Keratinocyte (primary cell): ENCODE measurements at regions not wholly inside any gene's neighbourhood (a gene's known extent, or its start where the extent isn't known, plus 50 kb on each side); places are given as distances from the start of the nearest gene placed in this dataset.

Experiments used
- DNase-seq: peaks from one replicate; pipeline ENCODE4 v3.0.0-alpha.2; 2011; ENCODE audit warnings: low read depth, missing footprints, low spot score
- FAIRE-seq: peaks from 2 replicates; lab custom pipeline; 2011; peaks lifted over from hg19 to GRCh38; lab: Jason Lieb, UNC
- H2AFZ ChIP-seq: 2 replicates; pipeline ENCODE4 v1.6.0; 2012; ENCODE audit warnings: low read length, control low read depth, inconsistent platforms; ENCODE audit not compliant: control insufficient read depth
- H3K27ac ChIP-seq: 2 replicates; pipeline ENCODE4 v1.5.1; 2011; ENCODE audit warnings: low read length; ENCODE audit not compliant: control insufficient read depth, insufficient read depth
- H3K27me3 ChIP-seq: 3 replicates; pipeline ENCODE4 v1.6.0; 2011; ENCODE audit warnings: low read length; ENCODE audit not compliant: control insufficient read depth, insufficient read depth; ENCODE audit errors: extremely low read depth
- H3K36me3 ChIP-seq, 2 experiments: 2 replicates in 1 of 2; 3 replicates in 1 of 2; pipeline ENCODE4 v1.5.1; 2011; ENCODE audit warnings: low read length in 2 of 2, mild to moderate bottlenecking in 1 of 2; ENCODE audit not compliant: control insufficient read depth in 2 of 2, insufficient read depth in 2 of 2; ENCODE audit errors: extremely low read depth in 1 of 2
- H3K4me1 ChIP-seq: 3 replicates; pipeline ENCODE4 v1.5.1; 2011; ENCODE audit warnings: low read length; ENCODE audit not compliant: control insufficient read depth, insufficient read depth; ENCODE audit errors: extremely low read depth
- H3K4me2 ChIP-seq: 3 replicates; pipeline ENCODE4 v1.6.0; 2011; ENCODE audit warnings: low read depth, low read length; ENCODE audit not compliant: control insufficient read depth, insufficient read depth; ENCODE audit errors: extremely low read depth
- H3K4me3 ChIP-seq, 3 experiments: fragments of 200-600 bp in 1 of 3; sonication (generic) in 1 of 3; 2 replicates in 2 of 3; 3 replicates in 1 of 3; pipeline ENCODE4 v1.5.1; 2011 to 2016; ENCODE audit warnings: low read length in 3 of 3, mild to moderate bottlenecking in 3 of 3, control low read depth in 2 of 3, inconsistent platforms in 1 of 3, low read depth in 1 of 3, mixed read lengths in 1 of 3, mixed run types in 1 of 3, moderate library complexity in 1 of 3; ENCODE audit not compliant: control insufficient read depth in 2 of 3, insufficient read depth in 2 of 3; ENCODE audit errors: extremely low read depth in 1 of 3
- H3K79me2 ChIP-seq: 2 replicates; pipeline ENCODE4 v1.6.0; 2012; ENCODE audit warnings: low read length; ENCODE audit not compliant: control insufficient read depth, insufficient read depth
- H3K9ac ChIP-seq: 3 replicates; pipeline ENCODE4 v1.6.0; 2011; ENCODE audit warnings: low read length; ENCODE audit not compliant: control insufficient read depth, insufficient read depth; ENCODE audit errors: extremely low read depth
- H3K9me1 ChIP-seq: 3 replicates; pipeline ENCODE4 v1.6.0; 2011; ENCODE audit warnings: low read length; ENCODE audit not compliant: control insufficient read depth, insufficient read depth; ENCODE audit errors: extremely low read depth
- H3K9me3 ChIP-seq: 2 replicates; pipeline ENCODE4 v1.5.1; 2012; ENCODE audit warnings: low read depth, low read length; ENCODE audit not compliant: control insufficient read depth
- H4K20me1 ChIP-seq: 3 replicates; pipeline ENCODE4 v1.6.0; 2011; ENCODE audit warnings: low read length; ENCODE audit not compliant: control insufficient read depth, insufficient read depth; ENCODE audit errors: extremely low read depth
- EZH2 ChIP-seq: IDR thresholded peaks from one replicate; pipeline ENCODE4 v1.6.1; 2012; ENCODE audit warnings: inconsistent platforms, mild to moderate bottlenecking, low read length, moderate library complexity
- dilution Hi-C: fragments of 300-500 bp; cut with MboI; formaldehyde crosslinking; loops from one replicate; pipeline ENCODE4 v1.7.0; 2020; ENCODE audit warnings: low sequenced_read_pairs; ENCODE audit not compliant: extremely low pct_ligation_motif_present
- TF ChIP-seq, protein P1 (sequence below), 3 experiments: IDR thresholded peaks in 1 of 3; conservative IDR thresholded peaks in 1 of 3; optimal IDR thresholded peaks in 1 of 3; 2 replicates in 2 of 3; 3 replicates in 1 of 3; pipeline versions ENCODE3 to v1.5.1; 2011; ENCODE audit warnings: low read length in 3 of 3, mild to moderate bottlenecking in 3 of 3, moderate library complexity in 2 of 3, control low read depth in 1 of 3, inconsistent platforms in 1 of 3; ENCODE audit not compliant: insufficient read depth in 2 of 3; ENCODE audit errors: extremely low read depth in 1 of 3

DNA sequence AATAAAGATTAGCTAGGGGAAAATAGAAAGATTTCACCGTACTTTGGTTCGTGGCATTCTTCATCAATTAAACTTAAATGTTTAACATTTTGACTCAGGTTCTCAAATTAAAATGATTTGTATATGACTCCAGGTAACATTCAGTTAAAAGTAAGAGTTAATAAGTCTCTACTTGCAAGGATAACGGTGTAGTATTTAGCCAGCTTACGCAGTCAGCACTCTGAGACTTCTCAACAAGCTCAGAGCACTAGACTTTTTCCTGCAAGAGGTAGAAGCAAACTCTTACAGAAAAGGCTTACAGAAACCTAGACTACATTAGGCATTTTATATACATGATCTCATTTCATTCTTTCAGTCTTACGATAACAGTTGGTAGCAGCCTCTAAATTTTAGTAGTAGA is 96.4 kb upstream of the PPARGC1A start:
- Histone ChIP-seq H3K79me2 (no peaks in the 10 kb centered on the region), H3K27me3 (no peaks in the 10 kb centered on the region), H3K9ac (no peak overlapping the region), H3K9me3 (no peaks in the 10 kb centered on the region), H4K20me1 (no peaks in the 10 kb centered on the region), H3K4me3 (no peak overlapping the region), H3K27ac (no peak overlapping the region), H3K4me2 (no peak overlapping the region), H3K9me1 (no peaks in the 10 kb centered on the region), H3K36me3 (no peaks in the 10 kb centered on the region), H2AFZ (no peak overlapping the region), H3K4me1 (no peaks in the 10 kb centered on the region)
- TF ChIP-seq, protein P1, sequence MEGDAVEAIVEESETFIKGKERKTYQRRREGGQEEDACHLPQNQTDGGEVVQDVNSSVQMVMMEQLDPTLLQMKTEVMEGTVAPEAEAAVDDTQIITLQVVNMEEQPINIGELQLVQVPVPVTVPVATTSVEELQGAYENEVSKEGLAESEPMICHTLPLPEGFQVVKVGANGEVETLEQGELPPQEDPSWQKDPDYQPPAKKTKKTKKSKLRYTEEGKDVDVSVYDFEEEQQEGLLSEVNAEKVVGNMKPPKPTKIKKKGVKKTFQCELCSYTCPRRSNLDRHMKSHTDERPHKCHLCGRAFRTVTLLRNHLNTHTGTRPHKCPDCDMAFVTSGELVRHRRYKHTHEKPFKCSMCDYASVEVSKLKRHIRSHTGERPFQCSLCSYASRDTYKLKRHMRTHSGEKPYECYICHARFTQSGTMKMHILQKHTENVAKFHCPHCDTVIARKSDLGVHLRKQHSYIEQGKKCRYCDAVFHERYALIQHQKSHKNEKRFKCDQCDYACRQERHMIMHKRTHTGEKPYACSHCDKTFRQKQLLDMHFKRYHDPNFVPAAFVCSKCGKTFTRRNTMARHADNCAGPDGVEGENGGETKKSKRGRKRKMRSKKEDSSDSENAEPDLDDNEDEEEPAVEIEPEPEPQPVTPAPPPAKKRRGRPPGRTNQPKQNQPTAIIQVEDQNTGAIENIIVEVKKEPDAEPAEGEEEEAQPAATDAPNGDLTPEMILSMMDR (optimal IDR thresholded peaks at IDR 0.05 in 1 of 3, IDR thresholded peaks at IDR 0.05 in 1 of 3, conservative IDR thresholded peaks at IDR 0.05 in 1 of 3; ENCODE audit: extremely low read depth in 1 of 3, insufficient read depth in 2 of 3, low read length in 3 of 3), result no peak
- no peak for TF ChIP-seq EZH2
- no peak for DNase-seq
- FAIRE-seq, result no peak
- dilution Hi-C loops, result no loop called here

- Histone ChIP-seq H3K9ac (no peak overlapping the region), H4K20me1 (no peaks in the 10 kb centered on the region), H3K4me2 (no peak overlapping the region), H3K4me3 (no peak overlapping the region), H3K79me2 (no peaks in the 10 kb centered on the region), H3K27ac (no peak overlapping the region), H2AFZ (no peak overlapping the region), H3K9me3 (no peaks in the 10 kb centered on the region), H3K27me3 (no peaks in the 10 kb centered on the region), H3K4me1 (no peaks in the 10 kb centered on the region), H3K36me3 (no peaks in the 10 kb centered on the region), H3K9me1 (no peaks in the 10 kb centered on the region)
- FAIRE-seq, result no peak
- no peak for DNase-seq
- TF ChIP-seq, protein P1 (optimal IDR thresholded peaks at IDR 0.05 in 1 of 3, IDR thresholded peaks at IDR 0.05 in 1 of 3, conservative IDR thresholded peaks at IDR 0.05 in 1 of 3; ENCODE audit: extremely low read depth in 1 of 3, insufficient read depth in 2 of 3, low read length in 3 of 3), result no peak
- no peak for TF ChIP-seq EZH2
- dilution Hi-C loops, result no loop called here
These were observed 91.5 kb upstream of the PPARGC1A start for GRCh38 chr4:23981328-23981727.
